ENCODE measurements at regions not wholly inside any gene's neighbourhood (a gene's known extent, or its start where the extent isn't known, plus 50 kb on each side); places are given as distances from the start of the nearest gene placed in this dataset.
"Not testable (repeated sequence)": the region's sequence is repeated elsewhere in the genome, so short reads cannot be mapped to it uniquely, and the experiment has no call there.

- CTCF ChIA-PET = no interaction called here
- no peak overlapping the region for H3K27ac ChIP-seq (ENCODE audit: low read length)
- no peaks in the 10 kb centered on the region for H3K4me1 ChIP-seq (ENCODE audit: control insufficient read depth, insufficient read depth, low read length)
- DNase-seq (ENCODE audit: low read depth, low spot score) (no peak), ATAC-seq (no peak)
- in situ Hi-C loops (cut with HindIII; ENCODE audit: low pct_unique_long_range_greater_than_20kb, low sequenced_read_pairs) (no loop called here), intact Hi-C loops (cut with micrococcal nuclease; ENCODE audit: unreplicated experiment) (no loop called here)
- H3K27me3 ChIP-seq (ENCODE audit: control insufficient read depth, insufficient read depth, low read length) = no peaks in the 10 kb centered on the region
- no peak for TF ChIP-seq SIN3A (IDR thresholded peaks at IDR 0.05; ENCODE audit: borderline replicate concordance, insufficient read depth, low read depth, low read length)
- no peaks in the 10 kb centered on the region for H3K9me3 ChIP-seq (ENCODE audit: control insufficient read depth, insufficient read depth, low read depth, low read length)
- no peak overlapping the region for H3K4me3 ChIP-seq (ENCODE audit: low read depth in 2 of 2, low read length in 2 of 2)
- no TSS peak for BruUV-seq (replicated peaks)
- H3K36me3 ChIP-seq (ENCODE audit: control insufficient read depth, insufficient read depth, low read length) = no peaks in the 10 kb centered on the region
- POLR2A ChIA-PET = no interaction called here
Measured at GRCh38 chr2:83359336-83359735, 1099.7 kb downstream of the SUCLG1 start.

- no peak overlapping the region for H3K27ac ChIP-seq (ENCODE audit: low read length)
- ChIA-PET POLR2A (no interaction called here), CTCF (no interaction called here)
- TF ChIP-seq TCF7L2 (IDR thresholded peaks at IDR 0.05; ENCODE audit: low read depth, low read length) = no peak
- no peaks in the 10 kb centered on the region for H3K9me3 ChIP-seq (ENCODE audit: control insufficient read depth, insufficient read depth, low read depth, low read length)
- H3K4me3 ChIP-seq (ENCODE audit: low read depth in 2 of 2, low read length in 2 of 2) = no peak overlapping the region
- H3K36me3 ChIP-seq (ENCODE audit: control insufficient read depth, insufficient read depth, low read length) = no peaks in the 10 kb centered on the region; the same call in 1 of the 2 replicates
- in situ Hi-C loops (cut with HindIII; ENCODE audit: low pct_unique_long_range_greater_than_20kb, low sequenced_read_pairs) = no loop called here
- BruUV-seq (replicated peaks) = no TSS peak
- H3K27me3 ChIP-seq (ENCODE audit: control insufficient read depth, insufficient read depth, low read length) = no peaks in the 10 kb centered on the region
- no peak for DNase-seq (ENCODE audit: low read depth, low spot score)
- ATAC-seq = no peak
- no peaks in the 10 kb centered on the region for H3K4me1 ChIP-seq (ENCODE audit: control insufficient read depth, insufficient read depth, low read length)
- intact Hi-C loops (cut with micrococcal nuclease; ENCODE audit: unreplicated experiment) = no loop called here
Measured at GRCh38 chr2:83342860-83343329, 1116.2 kb downstream of the SUCLG1 start.

- no TSS peak for BruUV-seq (replicated peaks)
- Histone ChIP-seq H3K36me3 (ENCODE audit: control insufficient read depth, insufficient read depth, low read length) (no peaks in the 10 kb centered on the region), H3K9me3 (ENCODE audit: control insufficient read depth, insufficient read depth, low read depth, low read length) (no peaks in the 10 kb centered on the region), H3K4me3 (ENCODE audit: low read depth in 2 of 2, low read length in 2 of 2) (no peak overlapping the region), H3K27ac (ENCODE audit: low read length) (no peak overlapping the region), H3K4me1 (ENCODE audit: control insufficient read depth, insufficient read depth, low read length) (no peaks in the 10 kb centered on the region), H3K27me3 (ENCODE audit: control insufficient read depth, insufficient read depth, low read length) (no peaks in the 10 kb centered on the region)
- no peak for ATAC-seq
- intact Hi-C loops (cut with micrococcal nuclease; ENCODE audit: unreplicated experiment) (no loop called here), in situ Hi-C loops (cut with HindIII; ENCODE audit: low pct_unique_long_range_greater_than_20kb, low sequenced_read_pairs) (no loop called here)
- no peak for DNase-seq (ENCODE audit: low read depth, low spot score)
- POLR2A ChIA-PET = no interaction called here
- CTCF ChIA-PET = no interaction called here
- no peak for TF ChIP-seq TCF7L2 (IDR thresholded peaks at IDR 0.05; ENCODE audit: low read depth, low read length)
- TF ChIP-seq SIN3A (IDR thresholded peaks at IDR 0.05; ENCODE audit: borderline replicate concordance, insufficient read depth, low read depth, low read length) = no peak
- TF ChIP-seq REST (IDR thresholded peaks at IDR 0.05; ENCODE audit: insufficient read depth in 1 of 2, low read depth in 2 of 2, low read length in 1 of 2) = no peak
- TF ChIP-seq POLR2AphosphoS5 (IDR thresholded peaks at IDR 0.05; ENCODE audit: low read depth, low read length) = no peak
- no peak for TF ChIP-seq CTCF (IDR thresholded peaks at IDR 0.05)
Measured at GRCh38 chr2:83340424-83340823, 1118.7 kb downstream of the SUCLG1 start.

GRCh38 chr2:83339942-83340341 is 1119.1 kb downstream of the SUCLG1 start:
- DNase-seq (ENCODE audit: low read depth, low spot score); H3K9me3 ChIP-seq (ENCODE audit: control insufficient read depth, insufficient read depth, low read depth, low read length); in situ Hi-C loops (cut with HindIII; ENCODE audit: low pct_unique_long_range_greater_than_20kb, low sequenced_read_pairs); H3K4me3 ChIP-seq (ENCODE audit: low read depth in 2 of 2, low read length in 2 of 2); ATAC-seq; CTCF ChIA-PET; POLR2A ChIA-PET; BruUV-seq (replicated peaks); intact Hi-C loops (cut with micrococcal nuclease; ENCODE audit: unreplicated experiment); H3K27me3 ChIP-seq (ENCODE audit: control insufficient read depth, insufficient read depth, low read length); H3K36me3 ChIP-seq (ENCODE audit: control insufficient read depth, insufficient read depth, low read length); H3K4me1 ChIP-seq (ENCODE audit: control insufficient read depth, insufficient read depth, low read length); H3K27ac ChIP-seq (ENCODE audit: low read length): not testable (repeated sequence)

Measured in Panc1 (cell line).